ENCODE measurements at regions not wholly inside any gene's neighbourhood (a gene's known extent, or its start where the extent isn't known, plus 50 kb on each side); places are given as distances from the start of the nearest gene placed in this dataset.

DNA sequence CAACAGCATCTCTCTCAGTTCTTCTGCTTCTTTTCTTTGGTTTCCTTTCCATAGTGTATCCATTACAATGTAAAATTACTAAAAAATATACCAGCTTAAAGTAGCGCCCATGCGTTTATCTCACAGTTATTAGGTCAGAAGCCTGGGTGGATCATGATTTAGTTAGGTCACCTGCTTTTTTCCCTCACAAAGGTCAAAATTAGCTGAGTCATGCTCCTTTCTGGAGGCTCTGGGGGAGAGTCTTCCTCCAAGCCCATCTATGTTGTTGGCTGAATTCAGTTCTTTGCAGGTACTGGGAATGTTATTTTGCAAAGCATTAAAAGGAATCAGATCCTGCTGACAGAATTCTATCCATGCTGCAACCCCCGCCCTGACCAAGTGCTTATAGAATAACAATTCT lies 101.6 kb upstream of the TMEM132C start:
- in situ Hi-C loops (cut with HindIII; ENCODE audit: low sequenced_read_pairs) = no loop called here
- DNase-seq (ENCODE audit: low spot score) = no peak

GRCh38 chr12:128168273-128168672 lies 98.7 kb upstream of the TMEM132C start:
- in situ Hi-C loops (cut with HindIII; ENCODE audit: low sequenced_read_pairs) = no loop called here
- no peak for DNase-seq (ENCODE audit: low spot score)

GRCh38 chr12:128170181-128170580 lies 96.8 kb upstream of the TMEM132C start:
- no peak for DNase-seq (ENCODE audit: low spot score)
- in situ Hi-C loops (cut with HindIII; ENCODE audit: low sequenced_read_pairs) = no loop called here

DNA sequence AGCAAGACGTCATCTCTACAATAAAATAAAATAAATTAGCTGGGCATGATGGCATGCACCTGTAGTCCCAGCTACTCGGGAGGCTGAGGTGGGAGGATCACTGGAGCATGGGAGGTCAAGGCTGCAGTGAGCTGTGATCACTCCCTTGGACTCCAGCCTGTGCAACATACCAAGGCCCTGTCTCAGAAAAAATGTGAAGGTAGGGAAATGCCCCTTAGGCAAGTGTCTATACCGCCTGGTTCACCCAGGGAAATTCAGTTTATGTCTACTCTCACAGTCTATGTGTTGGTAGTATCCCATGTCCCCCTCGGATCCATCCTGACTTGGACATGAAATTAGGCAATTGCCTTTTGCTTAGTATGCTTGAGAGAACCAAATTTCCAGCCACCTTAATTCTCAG lies 88.4 kb upstream of the TMEM132C start:
- in situ Hi-C loops (cut with HindIII; ENCODE audit: low sequenced_read_pairs) = no loop called here
- DNase-seq (ENCODE audit: low spot score) = no peak

- in situ Hi-C loops (cut with HindIII; ENCODE audit: low sequenced_read_pairs) = no loop called here
- no peak for DNase-seq (ENCODE audit: low spot score)
Observed at GRCh38 chr12:128178966-128179365, 88.0 kb upstream of the TMEM132C start.

GRCh38 chr12:128180166-128180565 lies 86.8 kb upstream of the TMEM132C start:
- in situ Hi-C loops (cut with HindIII; ENCODE audit: low sequenced_read_pairs) = no loop called here
- no peak for DNase-seq (ENCODE audit: low spot score)

DNA sequence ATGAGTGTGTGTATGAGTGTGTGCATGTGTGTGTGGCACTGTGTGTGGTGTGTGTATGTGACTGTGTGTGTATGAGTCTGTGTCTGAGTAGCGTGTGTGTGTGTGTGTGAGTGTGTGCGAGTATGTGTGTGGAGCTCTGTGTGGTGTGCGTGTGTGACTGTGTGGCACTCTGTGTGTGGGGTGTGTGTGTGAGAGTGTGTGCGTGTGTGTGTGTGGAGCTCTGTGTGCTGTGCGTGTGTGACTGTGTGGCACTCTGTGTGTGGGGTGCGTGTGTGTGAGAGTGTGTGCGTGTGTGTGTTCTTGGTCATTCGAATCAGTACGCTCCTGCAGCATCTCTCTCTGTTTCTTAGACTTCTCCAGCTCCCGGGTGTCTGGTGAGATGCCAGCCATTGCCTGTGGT lies 76.9 kb upstream of the TMEM132C start:
- in situ Hi-C loops (cut with HindIII; ENCODE audit: low sequenced_read_pairs) = no loop called here
- DNase-seq (ENCODE audit: low spot score) = no peak

GRCh38 chr12:128190614-128191013 lies 76.4 kb upstream of the TMEM132C start:
- DNase-seq (ENCODE audit: low spot score) = peak; percentile 4
- in situ Hi-C loops (cut with HindIII; ENCODE audit: low sequenced_read_pairs) = no loop called here

DNA sequence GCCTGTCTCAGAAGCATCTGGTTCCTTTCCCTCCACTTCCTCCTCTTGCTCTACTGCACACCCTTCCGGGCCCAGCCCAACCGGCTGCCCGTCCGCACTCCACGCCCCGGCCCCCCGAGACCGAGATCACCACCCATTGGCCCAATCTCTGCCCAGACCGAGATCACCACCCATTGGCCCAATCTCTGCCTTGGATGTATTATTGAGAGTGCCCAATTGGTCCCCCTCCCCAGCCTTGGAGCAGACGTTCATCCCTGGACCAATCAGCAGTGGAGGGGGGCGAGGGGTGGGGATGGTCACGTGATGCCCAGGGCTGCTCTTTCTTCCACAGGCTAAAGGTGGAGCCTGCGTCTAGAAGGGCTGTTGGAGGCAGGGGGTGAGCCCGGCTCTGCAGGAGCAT lies 75.6 kb upstream of the TMEM132C start:
- no peak for DNase-seq (ENCODE audit: low spot score)
- in situ Hi-C loops (cut with HindIII; ENCODE audit: low sequenced_read_pairs) = no loop called here

GRCh38 chr12:128204711-128205110 lies 62.3 kb upstream of the TMEM132C start:
- in situ Hi-C loops (cut with HindIII; ENCODE audit: low sequenced_read_pairs) = no loop called here
- no peak for DNase-seq (ENCODE audit: low spot score)

DNA sequence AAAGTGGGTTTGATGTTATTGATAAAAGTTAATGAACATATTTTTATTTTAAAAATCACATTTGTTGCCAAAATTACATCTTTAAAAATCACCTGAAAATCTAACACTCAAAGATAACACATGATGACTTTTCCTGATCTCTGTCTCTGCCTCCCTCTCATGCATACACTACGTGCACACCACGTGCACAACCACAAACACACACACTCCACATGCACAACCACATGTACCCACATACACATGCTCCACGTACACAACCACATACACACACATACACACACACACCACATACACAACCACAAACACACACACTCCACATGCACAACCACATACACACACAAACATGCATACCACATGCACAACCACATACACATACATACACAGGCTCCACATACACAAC lies 61.8 kb upstream of the TMEM132C start:
- no peak for DNase-seq (ENCODE audit: low spot score)
- in situ Hi-C loops (cut with HindIII; ENCODE audit: low sequenced_read_pairs) = no loop called here

- DNase-seq (ENCODE audit: low spot score) = no peak
- in situ Hi-C loops (cut with HindIII; ENCODE audit: low sequenced_read_pairs) = no loop called here
Observed at GRCh38 chr12:128205758-128206157, 61.2 kb upstream of the TMEM132C start.

Measured in G401 (cell line).